ENCODE measurements at regions not wholly inside any gene's neighbourhood (a gene's known extent, or its start where the extent isn't known, plus 50 kb on each side); places are given as distances from the start of the nearest gene placed in this dataset.
"Not testable (repeated sequence)": the region's sequence is repeated elsewhere in the genome, so short reads cannot be mapped to it uniquely, and the experiment has no call there.

- no peak for DNase-seq (ENCODE audit: low read depth in 2 of 2)
Observed at GRCh38 chr16:26583803-26584202, 482.9 kb upstream of the C16orf82 start.

- no peak for DNase-seq (ENCODE audit: low read depth in 2 of 2)
Observed at GRCh38 chr16:26593700-26594099, 473.0 kb upstream of the C16orf82 start.

- DNase-seq (ENCODE audit: low read depth in 2 of 2), result no peak
Observed at GRCh38 chr16:26594666-26595065, 472.1 kb upstream of the C16orf82 start.

- no peak for DNase-seq (ENCODE audit: low read depth in 2 of 2)
Observed at GRCh38 chr16:26595199-26595598, 471.5 kb upstream of the C16orf82 start.

- not testable (repeated sequence) for DNase-seq (ENCODE audit: low read depth in 2 of 2)
Observed at GRCh38 chr16:26596033-26596432, 470.7 kb upstream of the C16orf82 start.

- peak; percentile 63 to 66 for DNase-seq (ENCODE audit: low read depth in 2 of 2)
Observed at GRCh38 chr16:26598061-26598460, 468.7 kb upstream of the C16orf82 start.

- DNase-seq (ENCODE audit: low read depth in 2 of 2), result no peak
Observed at GRCh38 chr16:26598998-26599784, 467.5 kb upstream of the C16orf82 start.

- DNase-seq (ENCODE audit: low read depth in 2 of 2), result no peak
Observed at GRCh38 chr16:26599785-26600104, 467.0 kb upstream of the C16orf82 start.

- DNase-seq (ENCODE audit: low read depth in 2 of 2), result no peak
Observed at GRCh38 chr16:26601335-26601734, 465.4 kb upstream of the C16orf82 start.

GRCh38 chr16:26605626-26606271 is 461.0 kb upstream of the C16orf82 start:
- no peak for DNase-seq (ENCODE audit: low read depth in 2 of 2)

- no peak for DNase-seq (ENCODE audit: low read depth in 2 of 2)
Observed at GRCh38 chr16:26606381-26607150, 460.2 kb upstream of the C16orf82 start.

- no peak for DNase-seq (ENCODE audit: low read depth in 2 of 2)
Observed at GRCh38 chr16:26614237-26614841, 452.4 kb upstream of the C16orf82 start.

- no peak for DNase-seq (ENCODE audit: low read depth in 2 of 2)
Observed at GRCh38 chr16:26623442-26623841, 443.3 kb upstream of the C16orf82 start.

- DNase-seq (ENCODE audit: low read depth in 2 of 2), result no peak
Observed at GRCh38 chr16:26627958-26628357, 438.8 kb upstream of the C16orf82 start.

GRCh38 chr16:26631365-26631764 is 435.4 kb upstream of the C16orf82 start:
- not testable (repeated sequence) for DNase-seq (ENCODE audit: low read depth in 2 of 2)

GRCh38 chr16:26642047-26642664 is 424.6 kb upstream of the C16orf82 start:
- no peak for DNase-seq (ENCODE audit: low read depth in 2 of 2)

- DNase-seq (ENCODE audit: low read depth in 2 of 2), result no peak
Observed at GRCh38 chr16:26643519-26643918, 423.2 kb upstream of the C16orf82 start.

- no peak for DNase-seq (ENCODE audit: low read depth in 2 of 2)
Observed at GRCh38 chr16:26644912-26645543, 421.7 kb upstream of the C16orf82 start.

- peak in 1 of 2 donors; percentile 15 for DNase-seq (ENCODE audit: low read depth in 2 of 2)
Observed at GRCh38 chr16:26645614-26646013, 421.1 kb upstream of the C16orf82 start.

- no peak for DNase-seq (ENCODE audit: low read depth in 2 of 2)
Observed at GRCh38 chr16:26647870-26648269, 418.9 kb upstream of the C16orf82 start.

- no peak for DNase-seq (ENCODE audit: low read depth in 2 of 2)
Observed at GRCh38 chr16:26648851-26649250, 417.9 kb upstream of the C16orf82 start.
